GM23248 (cell line): ENCODE measurements at regions not wholly inside any gene's neighbourhood (a gene's known extent, or its start where the extent isn't known, plus 50 kb on each side); places are given as distances from the start of the nearest gene placed in this dataset.
"Not testable (repeated sequence)": the region's sequence is repeated elsewhere in the genome, so short reads cannot be mapped to it uniquely, and the experiment has no call there.

Source experiments
- DNase-seq: peaks from one replicate; pipeline ENCODE4 v3.0.0-alpha.2; 2015
- H2AFZ ChIP-seq: fragments of 200-600 bp; sonication (generic); 2 replicates; pipeline ENCODE4 v1.6.1; 2016; ENCODE audit warnings: antibody characterized with exemption
- H3F3A ChIP-seq: fragments of 200-600 bp; sonication (generic); 2 replicates; pipeline ENCODE4 v1.6.1; 2016; ENCODE audit warnings: mild to moderate bottlenecking, antibody characterized with exemption, mixed run types; ENCODE audit not compliant: insufficient read depth
- H3K27ac ChIP-seq: fragments of 200-600 bp; sonication (generic); 2 replicates; pipeline ENCODE4 v1.5.1; 2016; ENCODE audit warnings: mild to moderate bottlenecking
- H3K27me3 ChIP-seq: fragments of 200-600 bp; sonication (generic); replicated peaks from 2 replicates; pipeline ENCODE4 v1.6.1; 2016; ENCODE audit warnings: mild to moderate bottlenecking; ENCODE audit not compliant: insufficient read depth
- H3K36me3 ChIP-seq: fragments of 200-600 bp; sonication (generic); 2 replicates; pipeline ENCODE4 v1.6.1; 2016; ENCODE audit warnings: low read depth, mild to moderate bottlenecking
- H3K4me1 ChIP-seq: fragments of 200-600 bp; sonication (generic); 2 replicates; pipeline ENCODE4 v1.6.1; 2016; ENCODE audit warnings: mild to moderate bottlenecking; ENCODE audit not compliant: insufficient read depth
- H3K4me2 ChIP-seq: fragments of 200-600 bp; sonication (generic); one replicate; pipeline ENCODE4 v1.6.1; 2016; ENCODE audit warnings: mild to moderate bottlenecking; ENCODE audit not compliant: unreplicated experiment
- H3K4me3 ChIP-seq: fragments of 200-600 bp; sonication (generic); 2 replicates; pipeline ENCODE4 v1.5.1; 2016; ENCODE audit warnings: mild to moderate bottlenecking
- H3K79me2 ChIP-seq: fragments of 200-600 bp; sonication (generic); 2 replicates; pipeline ENCODE4 v1.6.1; 2016; ENCODE audit warnings: mild to moderate bottlenecking; ENCODE audit not compliant: insufficient read depth
- H3K9ac ChIP-seq: fragments of 200-600 bp; sonication (generic); 2 replicates; pipeline ENCODE4 v1.6.1; 2016; ENCODE audit warnings: mild to moderate bottlenecking
- H3K9me2 ChIP-seq: fragments of 200-600 bp; sonication (generic); 2 replicates; pipeline ENCODE4 v1.6.1; 2016; ENCODE audit warnings: mixed run types, mild to moderate bottlenecking, moderate library complexity; ENCODE audit not compliant: insufficient read depth
- H3K9me3 ChIP-seq: fragments of 200-600 bp; sonication (generic); one replicate; pipeline ENCODE4 v1.6.1; 2017; ENCODE audit warnings: low read depth
- H4K20me1 ChIP-seq: fragments of 200-600 bp; sonication (generic); 2 replicates; pipeline ENCODE4 v1.6.0; 2016; ENCODE audit not compliant: insufficient read depth
- EZH2 ChIP-seq: fragments of 200-600 bp; sonication (generic); IDR thresholded peaks from 2 replicates; pipeline ENCODE4 v1.6.1; 2018; ENCODE audit warnings: antibody characterized with exemption, mild to moderate bottlenecking; ENCODE audit not compliant: insufficient read depth, poor library complexity, severe bottlenecking
- EZH2phosphoT487 ChIP-seq: fragments of 200-600 bp; sonication (generic); IDR thresholded peaks from 2 replicates; pipeline ENCODE4 v1.6.1; 2018; ENCODE audit warnings: antibody characterized with exemption, moderate library complexity, mild to moderate bottlenecking, low read depth; ENCODE audit not compliant: insufficient read depth
- WGBS, 2 experiments: methylation state at CpG; one replicate each; pipeline ENCODE4 v1.1.6; 2015 to 2017; ENCODE audit warnings: low lambda C conversion rate in 2 of 2, low coverage in 1 of 2; ENCODE audit errors: missing lambda C conversion rate in 2 of 2; 5-methylcytosine and 5-hydroxymethylcytosine counted together
- in situ Hi-C: fragments of 300-500 bp; cut with MboI; formaldehyde crosslinking; loops from 2 replicates; pipeline ENCODE4 v1.15.0; 2020

DNA sequence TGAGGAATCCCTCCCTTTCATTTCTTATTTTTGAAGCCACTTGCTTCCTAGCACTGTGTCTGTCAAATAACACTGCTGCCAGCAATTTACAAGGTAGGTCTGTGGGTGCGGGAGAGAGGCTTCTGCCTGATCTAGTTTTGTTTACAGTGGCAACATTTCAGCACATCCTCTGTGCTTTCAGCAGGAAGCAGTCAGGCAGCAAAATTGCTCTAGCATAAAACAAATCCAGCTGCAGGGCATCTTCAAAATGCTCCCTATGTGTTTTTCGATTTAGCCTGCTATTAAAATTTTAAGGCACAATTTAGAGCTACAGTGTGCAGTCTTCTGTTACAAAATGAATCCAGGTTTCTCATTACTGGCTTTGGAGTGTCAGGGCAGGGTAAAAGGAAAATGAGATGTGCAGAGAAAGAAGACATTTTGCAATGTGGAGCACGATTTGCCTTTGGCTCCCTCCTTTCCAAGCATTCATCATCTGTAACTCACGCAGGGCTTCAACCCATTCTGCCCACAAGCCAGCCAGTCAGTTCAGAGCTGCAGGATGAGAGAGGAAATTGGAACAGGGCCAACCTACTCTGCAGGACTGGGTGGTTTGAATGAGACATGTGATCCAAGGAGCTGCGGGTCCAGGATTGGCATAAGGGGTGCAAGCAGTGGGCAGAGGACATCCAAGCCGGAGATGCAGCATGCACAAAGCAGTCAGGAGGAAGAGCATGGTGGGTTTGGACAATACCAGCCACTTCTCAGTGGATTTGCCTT lies 143.4 kb upstream of the APC start:
- Histone ChIP-seq H3K9ac (no peak overlapping the region), H3F3A (no peaks in the 10 kb centered on the region), H3K4me3 (no peak overlapping the region), H3K36me3 (no peaks in the 10 kb centered on the region), H3K9me2 (no peaks in the 10 kb centered on the region), H3K27ac (no peak overlapping the region), H3K4me2 (no peak overlapping the region), H3K9me3 (no peaks in the 10 kb centered on the region), H3K27me3 (peaks cover 10% of the 10 kb centered on the region; the same call in 1 of the 2 replicates), H3K4me1 (0 out of 2 replicates have a peak, but pooled peaks cover 4% of the 10 kb centered on the region), H3K79me2 (no peaks in the 10 kb centered on the region), H2AFZ (no peak overlapping the region), H4K20me1 (no peaks in the 10 kb centered on the region)
- WGBS, 2 experiments = 6% methylated on average over 6 of the region's 6 CpGs
- peak; percentile 32 for DNase-seq
- in situ Hi-C loops = no loop called here
- TF ChIP-seq EZH2 (no peak), EZH2phosphoT487 (no peak)

DNA sequence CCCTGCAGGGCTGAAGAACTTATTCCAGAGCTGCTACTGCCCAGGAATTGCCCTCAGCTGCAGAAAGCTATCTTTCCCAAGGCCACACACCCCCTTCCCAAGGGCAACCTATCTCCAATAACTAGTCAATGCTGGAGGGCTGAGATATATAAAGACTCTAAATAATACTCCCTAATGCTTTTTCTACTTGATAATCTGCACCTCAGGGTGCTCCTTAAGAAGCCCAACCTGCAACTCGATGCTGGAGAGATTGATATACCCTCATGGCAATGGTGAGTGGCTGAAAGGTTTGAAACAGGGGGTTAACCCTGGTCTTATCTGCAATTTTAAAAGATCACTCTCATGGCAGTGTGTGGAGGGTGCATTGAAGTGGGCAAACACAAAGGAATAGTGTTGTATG lies 142.7 kb upstream of the APC start:
- Histone ChIP-seq H3K9me2 (no peaks in the 10 kb centered on the region), H3K27me3 (peaks cover 10% of the 10 kb centered on the region; the same call in 1 of the 2 replicates), H3K4me2 (no peak overlapping the region), H3K79me2 (no peaks in the 10 kb centered on the region), H3K4me3 (no peak overlapping the region), H3K36me3 (no peaks in the 10 kb centered on the region), H3K4me1 (0 out of 2 replicates have a peak, but pooled peaks cover 4% of the 10 kb centered on the region), H3K9me3 (no peaks in the 10 kb centered on the region), H3K9ac (no peak overlapping the region), H4K20me1 (no peaks in the 10 kb centered on the region), H3K27ac (no peak overlapping the region), H3F3A (no peaks in the 10 kb centered on the region), H2AFZ (no peak overlapping the region)
- TF ChIP-seq EZH2 = no peak
- TF ChIP-seq EZH2phosphoT487 = no peak
- 28 to 42% methylated on average over 1 of the region's 1 CpG for WGBS, 2 experiments
- in situ Hi-C loops = no loop called here
- DNase-seq = no peak

DNA sequence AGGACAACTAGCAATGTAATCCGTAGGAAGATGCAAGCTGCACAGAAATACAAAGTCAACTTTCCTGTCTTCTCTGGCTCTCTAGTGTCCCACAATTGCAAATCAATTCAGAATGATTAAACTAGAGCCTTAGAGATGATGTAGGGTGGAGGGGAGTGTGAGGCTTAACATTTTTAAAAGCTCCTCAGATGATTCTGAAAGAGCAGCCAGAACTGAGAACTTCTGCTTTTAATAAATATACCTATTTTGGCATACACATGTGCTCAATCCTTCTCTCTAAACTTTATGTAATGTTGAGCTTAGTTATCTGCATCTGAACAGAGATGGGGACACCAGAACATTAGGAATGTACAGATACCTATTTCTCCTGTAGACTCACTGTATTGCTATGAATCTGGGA lies 139.9 kb upstream of the APC start:
- no peak overlapping the region for H3K4me2 ChIP-seq
- 0 out of 2 replicates have a peak, but pooled peaks cover 4% of the 10 kb centered on the region for H3K4me1 ChIP-seq
- no peak overlapping the region for H3K9ac ChIP-seq
- in situ Hi-C loops = no loop called here
- 52 to 55% methylated on average over 1 of the region's 1 CpG for WGBS, 2 experiments
- H3K79me2 ChIP-seq = no peaks in the 10 kb centered on the region
- no peaks in the 10 kb centered on the region for H3K9me2 ChIP-seq
- no peaks in the 10 kb centered on the region for H3K9me3 ChIP-seq
- no peaks in the 10 kb centered on the region for H3F3A ChIP-seq
- peaks cover 10% of the 10 kb centered on the region; the same call in 1 of the 2 replicates for H3K27me3 ChIP-seq
- no peak for TF ChIP-seq EZH2phosphoT487
- no peak for TF ChIP-seq EZH2
- H2AFZ ChIP-seq = no peak overlapping the region
- H3K27ac ChIP-seq = no peak overlapping the region
- no peak overlapping the region for H3K4me3 ChIP-seq
- no peaks in the 10 kb centered on the region for H4K20me1 ChIP-seq
- H3K36me3 ChIP-seq = no peaks in the 10 kb centered on the region
- no peak for DNase-seq

DNA sequence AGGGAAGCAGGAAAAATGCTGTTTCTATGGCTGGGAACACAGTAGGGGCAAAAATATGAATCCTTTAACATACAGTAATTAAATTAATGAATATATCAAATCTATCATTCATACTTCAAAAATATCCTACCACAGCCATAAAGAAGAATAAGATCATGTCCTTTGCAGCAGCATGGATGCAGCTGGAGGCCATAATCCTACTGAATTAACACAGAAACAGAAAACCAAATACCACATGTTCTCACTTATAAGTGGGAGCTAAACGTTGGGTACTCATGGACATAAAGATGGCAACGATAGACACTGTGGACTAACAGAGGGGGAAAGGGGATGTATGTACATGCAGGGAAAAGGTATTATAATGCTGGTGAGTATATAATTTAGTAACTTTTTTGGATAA lies 137.2 kb upstream of the APC start:
- H2AFZ ChIP-seq, H3K9me2 ChIP-seq, H3K9ac ChIP-seq, H3K27me3 ChIP-seq, H3K4me3 ChIP-seq, H3K4me1 ChIP-seq, H3K79me2 ChIP-seq, H4K20me1 ChIP-seq, in situ Hi-C loops, H3K4me2 ChIP-seq, H3F3A ChIP-seq, H3K9me3 ChIP-seq, DNase-seq, H3K36me3 ChIP-seq, H3K27ac ChIP-seq: not testable (repeated sequence)
- 0 to 6% methylated on average over 2 of the region's 2 CpGs for WGBS, 2 experiments
